Inflammatory macrophage treated with lipopolysaccharide for 4 hours (primary cell): ENCODE measurements at regions not wholly inside any gene's neighbourhood (a gene's known extent, or its start where the extent isn't known, plus 50 kb on each side); places are given as distances from the start of the nearest gene placed in this dataset.
"Not testable (repeated sequence)": the region's sequence is repeated elsewhere in the genome, so short reads cannot be mapped to it uniquely, and the experiment has no call there.

Source experiments
- DNase-seq: peaks from one replicate; pipeline ENCODE4 v3.0.0-alpha.2; 2020

GRCh38 chr2:239666855-239667376, 266.1 kb upstream of the HDAC4 start:
- no peak for DNase-seq

DNA sequence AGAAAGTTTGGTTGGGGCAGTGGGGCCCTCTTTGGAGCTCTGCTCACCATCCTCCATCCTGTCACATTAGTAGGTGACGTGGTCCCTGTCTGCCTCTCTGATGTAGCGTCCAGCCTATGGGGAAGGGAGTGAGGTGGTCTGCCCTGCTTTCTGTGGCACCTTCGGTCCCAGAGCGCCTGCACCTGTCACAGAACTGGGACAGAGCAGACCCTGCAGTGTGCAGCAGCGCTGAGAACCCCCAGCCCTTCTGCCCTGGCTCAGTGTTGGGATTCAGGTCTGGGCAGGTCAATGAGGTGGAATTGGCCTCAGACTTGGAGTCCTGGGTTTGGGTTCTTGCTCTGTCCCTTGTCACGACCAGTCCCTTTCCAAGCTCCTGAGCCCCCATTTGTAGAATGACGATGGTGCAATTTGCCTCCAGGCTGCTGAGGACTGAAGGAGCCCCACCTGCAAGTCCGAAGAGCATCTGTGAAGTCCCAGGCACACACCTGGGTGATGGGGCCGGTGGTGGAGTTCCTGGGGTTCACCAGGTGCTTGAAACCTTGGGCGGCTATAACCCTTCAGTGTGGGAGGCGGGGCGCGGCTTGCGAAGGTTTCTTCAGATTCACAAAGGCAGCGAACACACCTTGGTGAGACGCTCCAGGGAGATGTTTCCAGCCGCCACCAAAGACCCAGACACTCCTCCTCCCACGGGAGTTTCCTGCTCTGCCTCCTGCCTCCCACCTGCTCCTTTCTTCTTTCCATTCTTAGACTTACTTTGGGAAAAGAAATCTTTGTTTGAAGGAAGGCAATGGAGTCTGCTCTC, 265.4 kb upstream of the HDAC4 start:
- DNase-seq, result no peak

GRCh38 chr2:239664216-239664810, 263.5 kb upstream of the HDAC4 start:
- DNase-seq, result no peak

- no peak for DNase-seq
These were observed 262.6 kb upstream of the HDAC4 start for GRCh38 chr2:239663364-239663924.

GRCh38 chr2:239662413-239663120, 261.7 kb upstream of the HDAC4 start:
- no peak for DNase-seq

DNA sequence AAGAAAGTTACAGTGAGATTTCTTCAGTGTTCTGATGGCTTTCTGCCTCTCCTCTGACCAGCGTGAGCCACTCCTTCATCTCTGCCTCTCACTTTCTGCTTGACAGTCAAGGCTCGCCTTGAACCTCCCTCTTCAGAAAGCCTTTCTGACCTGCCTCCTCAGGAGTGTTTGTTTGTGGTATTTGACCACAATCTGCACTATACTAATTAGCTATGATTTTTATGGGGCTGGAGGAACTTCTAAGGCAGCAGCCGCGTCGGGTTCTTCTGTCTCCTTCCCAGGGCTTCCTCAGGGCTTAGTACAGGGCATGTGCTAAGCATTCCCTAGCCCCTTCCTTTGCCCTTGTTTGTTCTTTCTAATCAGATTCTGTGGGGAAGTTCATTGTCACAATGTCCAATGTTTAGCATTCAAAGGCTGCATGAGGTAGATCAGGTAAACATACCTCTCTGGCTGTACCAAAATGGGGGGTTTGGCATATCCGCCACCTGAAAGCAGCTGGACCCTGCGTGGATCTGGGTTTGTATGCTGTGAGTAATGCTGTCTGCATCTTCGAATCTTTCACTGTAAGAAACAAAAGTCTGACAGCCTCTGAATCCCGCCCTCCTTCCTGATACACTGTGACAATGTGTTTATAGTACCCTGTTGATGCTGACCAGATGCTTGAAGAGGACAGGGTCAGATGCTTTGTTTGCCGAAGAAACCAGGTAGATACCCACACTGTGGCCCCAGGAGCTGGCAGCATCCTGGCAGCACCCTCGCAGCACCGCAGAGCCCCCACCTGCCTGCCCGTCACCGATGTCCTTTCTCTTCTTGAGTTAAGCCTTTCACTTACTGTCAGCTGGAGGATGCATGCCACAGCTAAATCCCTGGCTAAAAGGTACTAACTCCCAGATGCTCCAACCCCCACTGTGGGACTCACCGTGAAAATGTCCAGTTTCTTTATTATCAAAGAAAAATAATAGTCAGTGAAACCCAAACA, 260.8 kb upstream of the HDAC4 start:
- no peak for DNase-seq

- peak; percentile 23 for DNase-seq
These were observed 259.8 kb upstream of the HDAC4 start for GRCh38 chr2:239660390-239661230.

- no peak for DNase-seq
These were observed 257.2 kb upstream of the HDAC4 start for GRCh38 chr2:239657992-239658391.

DNA sequence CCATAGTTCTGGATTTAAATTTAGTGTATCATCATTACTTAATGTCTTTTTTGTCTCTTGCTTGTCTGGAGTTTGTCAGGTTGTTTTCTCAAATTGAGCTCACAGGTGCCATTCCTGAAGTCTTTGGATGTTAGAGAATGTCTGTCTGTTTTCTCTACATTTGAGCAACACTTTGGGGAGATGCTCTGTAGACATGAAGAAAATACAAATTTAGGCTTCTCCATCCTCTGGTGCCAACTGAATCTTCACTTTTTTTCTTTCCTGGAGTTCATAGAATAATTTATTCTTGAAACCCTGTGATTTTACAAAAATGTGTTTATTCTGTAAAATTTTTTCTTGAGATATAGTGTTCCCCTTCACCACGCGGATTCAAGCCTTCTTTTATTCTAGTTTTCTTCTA, 256.4 kb upstream of the HDAC4 start:
- no peak for DNase-seq

GRCh38 chr2:239654266-239654665, 253.4 kb upstream of the HDAC4 start:
- DNase-seq, result no peak

DNA sequence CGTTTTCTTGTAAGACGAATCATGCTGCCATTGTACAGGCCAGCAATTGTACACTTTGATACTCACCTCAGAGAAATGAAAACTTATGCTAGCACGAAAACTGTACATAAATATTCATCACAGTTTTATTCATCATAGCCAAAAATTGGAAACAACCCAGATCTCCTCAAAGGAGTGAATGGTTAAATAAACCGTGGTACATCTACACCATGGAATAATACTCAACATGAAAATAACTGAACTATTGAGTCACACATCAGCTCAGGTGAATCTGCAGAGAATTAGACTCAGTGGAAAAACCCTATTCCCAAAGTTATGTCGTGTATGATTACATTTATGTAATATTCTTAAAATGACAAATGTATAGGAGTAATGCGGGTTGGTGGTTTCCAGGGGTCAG, 251.0 kb upstream of the HDAC4 start:
- DNase-seq, result no peak

- no peak for DNase-seq
These were observed 249.9 kb upstream of the HDAC4 start for GRCh38 chr2:239650674-239651073.

DNA sequence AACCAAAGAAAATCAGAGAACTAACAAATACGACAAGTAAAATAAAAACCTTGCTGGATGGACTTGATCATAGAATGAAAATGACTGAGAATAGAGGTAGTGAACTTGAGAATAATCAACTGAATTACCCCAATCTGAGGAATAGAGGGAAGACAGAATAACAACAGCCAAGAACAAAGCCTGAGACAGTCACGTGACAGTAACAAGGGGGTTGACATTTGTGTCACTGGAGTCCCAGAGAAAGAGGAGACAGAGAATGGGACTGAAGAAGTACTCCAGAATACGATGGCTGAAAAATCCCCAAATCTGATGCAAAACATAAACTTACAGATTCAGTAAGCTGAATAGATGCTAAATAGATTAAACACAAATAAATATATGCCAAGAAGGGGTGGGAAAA, 248.5 kb upstream of the HDAC4 start:
- DNase-seq, result no peak

GRCh38 chr2:239648607-239649006, 247.8 kb upstream of the HDAC4 start:
- no peak for DNase-seq

GRCh38 chr2:239647052-239647819, 246.4 kb upstream of the HDAC4 start:
- DNase-seq, result peak; percentile 67

DNA sequence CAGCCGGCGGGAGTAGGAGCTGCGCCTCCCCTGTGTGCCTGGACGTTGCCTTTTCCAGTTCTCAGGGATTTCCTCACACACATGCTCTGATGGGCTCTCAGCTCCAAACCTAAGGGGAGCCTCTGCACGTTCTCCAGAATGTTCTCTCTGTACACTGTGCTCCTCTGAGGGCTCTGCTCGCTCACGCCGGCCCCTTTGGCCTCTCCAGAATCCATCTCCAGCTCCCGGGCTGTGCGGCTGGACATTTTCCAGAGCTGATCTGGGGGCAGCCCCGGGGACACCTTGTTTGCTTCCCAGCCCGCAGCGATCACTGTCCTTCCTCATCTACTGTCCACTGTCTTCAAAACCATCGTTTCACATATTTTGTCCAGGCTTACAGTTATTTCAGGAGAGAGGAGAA, 245.4 kb upstream of the HDAC4 start:
- DNase-seq, result no peak

DNA sequence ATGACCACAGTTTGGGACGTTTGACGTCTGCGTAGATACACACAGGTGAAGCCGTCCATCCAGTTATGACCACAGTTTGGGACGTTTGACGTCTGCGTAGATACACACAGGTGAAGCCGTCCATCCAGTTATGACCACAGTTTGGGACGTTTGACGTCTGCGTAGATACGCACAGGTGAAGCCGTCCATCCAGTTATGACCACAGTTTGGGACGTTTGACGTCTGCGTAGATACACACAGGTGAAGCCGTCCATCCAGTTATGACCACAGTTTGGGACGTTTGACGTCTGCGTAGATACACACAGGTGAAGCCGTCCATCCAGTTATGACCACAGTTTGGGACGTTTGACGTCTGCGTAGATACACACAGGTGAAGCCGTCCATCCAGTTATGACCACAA, 243.8 kb upstream of the HDAC4 start:
- not testable (repeated sequence) for DNase-seq

DNA sequence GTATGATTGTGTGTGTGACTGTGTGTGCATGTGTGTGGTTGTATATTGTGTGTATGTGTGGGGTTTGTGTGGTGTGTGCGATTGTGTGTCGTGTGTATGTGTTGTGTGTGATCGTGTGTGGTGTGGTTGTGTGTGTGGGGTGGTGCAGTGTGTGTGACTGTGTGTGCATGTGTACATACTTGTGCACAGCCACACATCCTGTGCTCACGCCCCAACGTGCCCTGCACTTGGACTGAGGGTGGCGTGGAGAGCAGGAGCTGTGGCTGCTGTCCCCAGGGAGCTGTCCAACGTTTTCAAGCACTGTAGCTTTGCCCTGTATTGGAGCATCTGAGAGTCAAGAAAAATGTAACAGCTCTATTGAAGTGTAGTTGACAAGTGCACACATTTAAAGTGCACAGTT, 243.2 kb upstream of the HDAC4 start:
- no peak for DNase-seq

DNA sequence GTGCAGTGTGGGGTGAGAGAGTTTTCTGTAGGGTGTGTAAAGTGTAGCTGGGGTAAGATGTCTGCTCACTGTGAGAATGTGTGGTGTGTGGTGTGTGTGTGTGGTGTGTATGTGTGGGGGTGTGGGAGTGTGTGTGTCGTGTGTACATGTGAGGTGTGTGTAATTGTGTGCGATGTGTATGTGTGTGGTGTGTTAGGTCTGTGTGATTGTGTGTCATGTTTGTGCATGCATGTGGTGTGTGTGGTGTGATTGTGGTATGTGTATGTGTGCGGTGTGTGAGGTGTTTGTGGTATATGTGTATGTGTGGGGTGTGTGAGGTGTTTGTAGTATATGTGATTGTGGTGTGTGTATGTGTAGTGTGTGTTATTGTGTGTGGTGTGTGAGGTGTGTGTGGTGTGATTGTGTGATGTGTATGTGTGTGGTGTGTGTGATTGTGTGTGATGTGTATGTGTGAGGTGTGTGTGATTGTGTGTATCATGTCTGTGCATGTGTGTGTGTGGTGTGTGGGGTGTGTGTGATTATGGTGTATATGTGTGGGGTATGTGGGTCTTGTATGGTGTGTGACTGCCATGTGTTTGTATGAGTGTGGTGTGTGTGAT, 241.7 kb upstream of the HDAC4 start:
- DNase-seq, result no peak

GRCh38 chr2:239641904-239642303, 241.1 kb upstream of the HDAC4 start:
- DNase-seq, result not testable (repeated sequence)
